OCI-M1 (cell line): ENCODE measurements at regions not wholly inside any gene's neighbourhood (a gene's known extent, or its start where the extent isn't known, plus 50 kb on each side); places are given as distances from the start of the nearest gene placed in this dataset.

Experiments
- DNase-seq: peaks from one replicate; lab custom pipeline; 2025; lab: John Stamatoyannopoulos, UW

DNA sequence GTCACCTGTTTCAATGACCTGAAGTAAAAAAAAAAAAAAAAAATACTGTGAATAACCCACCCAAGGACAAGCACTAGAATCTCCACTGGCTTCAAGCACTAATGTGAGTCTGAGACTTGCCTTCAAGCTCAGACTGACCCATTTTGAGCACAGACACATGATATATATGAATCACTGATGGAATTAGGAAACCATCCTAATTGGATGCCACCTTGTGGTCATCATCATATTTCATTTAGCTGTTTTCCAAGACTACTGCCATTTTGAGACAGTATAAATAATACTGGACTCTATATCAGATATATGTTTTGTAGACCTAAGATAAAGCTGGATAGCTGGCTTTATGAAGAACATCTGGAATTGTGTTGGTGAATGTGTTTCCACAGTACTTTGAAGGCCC, 1232.0 kb downstream of the KCNT2 start:
- peak; percentile 52 for DNase-seq

DNA sequence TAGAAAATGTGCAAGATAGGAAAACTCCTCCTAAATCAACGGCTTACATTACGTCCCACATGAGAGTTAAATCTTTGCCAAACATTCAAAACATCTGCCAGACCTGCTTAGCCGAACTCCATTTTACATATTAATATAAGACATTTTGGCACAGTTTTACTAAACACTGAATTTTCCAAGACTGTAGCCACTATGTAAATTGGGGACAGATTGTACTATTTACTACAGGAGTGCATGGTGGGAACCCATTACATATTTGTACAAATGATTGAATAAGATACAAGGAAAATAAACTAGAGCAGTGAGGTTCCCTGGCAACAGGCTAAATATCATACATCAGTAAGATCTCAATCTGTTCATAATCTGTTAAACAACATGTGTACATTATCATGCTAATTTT, 1234.4 kb downstream of the KCNT2 start:
- DNase-seq = no peak

DNA sequence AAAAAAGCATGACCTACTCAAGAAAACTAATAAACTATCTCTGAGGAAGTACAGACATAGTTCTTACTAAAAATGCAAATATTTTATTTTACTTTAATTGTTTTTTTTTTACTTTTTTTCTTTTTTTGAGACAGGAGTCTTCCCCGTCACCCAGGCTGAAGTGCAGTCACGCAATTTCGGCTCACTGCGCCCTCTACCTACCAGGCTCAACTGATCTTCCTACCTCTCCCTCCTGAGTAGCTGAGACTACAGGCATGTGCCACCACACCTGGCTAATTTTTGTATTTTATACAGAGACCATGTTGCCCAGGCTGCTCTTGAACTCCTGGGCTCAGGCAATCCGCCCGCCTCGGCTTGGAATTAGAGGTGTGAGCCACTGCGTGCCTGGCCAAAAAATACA, 1263.1 kb downstream of the KCNT2 start:
- no peak for DNase-seq

DNA sequence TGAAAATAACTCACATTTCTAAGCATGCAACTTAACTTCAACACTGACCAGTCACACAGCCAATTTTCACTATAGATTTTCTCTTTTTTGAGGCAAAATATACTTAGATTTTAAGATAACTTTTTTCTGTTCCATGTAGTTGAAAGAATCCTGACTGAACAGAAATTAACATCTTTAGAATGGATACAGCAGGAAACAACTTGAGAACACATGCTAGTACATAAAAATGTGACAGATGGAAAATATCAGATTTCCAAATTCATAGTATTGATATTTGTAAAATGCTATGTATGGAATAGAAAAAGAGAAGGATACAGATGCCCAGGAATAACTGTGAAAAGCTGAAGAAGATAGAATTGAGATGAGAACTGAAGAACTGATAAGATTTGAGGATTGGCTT, 1270.6 kb downstream of the KCNT2 start:
- no peak for DNase-seq

DNA sequence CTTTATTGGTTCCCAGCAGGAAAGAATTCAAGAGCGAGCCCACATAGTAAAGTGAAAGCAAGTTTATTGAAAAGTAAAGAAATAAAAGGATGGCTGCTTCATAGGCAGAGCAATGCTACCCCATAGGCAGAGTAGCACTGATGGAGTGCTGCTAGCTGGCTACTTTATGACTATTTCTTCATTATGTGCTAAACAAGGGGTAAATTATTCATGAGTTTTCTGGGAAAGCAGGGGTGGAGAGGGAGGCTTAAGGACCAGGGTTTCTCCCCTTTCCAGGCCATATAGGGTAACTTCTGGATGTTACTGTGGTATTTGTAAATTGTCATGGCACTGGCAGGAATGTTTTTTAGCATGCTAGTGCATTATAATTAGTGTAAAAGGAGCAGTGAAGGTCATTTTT, 1271.4 kb downstream of the KCNT2 start:
- no peak for DNase-seq

DNA sequence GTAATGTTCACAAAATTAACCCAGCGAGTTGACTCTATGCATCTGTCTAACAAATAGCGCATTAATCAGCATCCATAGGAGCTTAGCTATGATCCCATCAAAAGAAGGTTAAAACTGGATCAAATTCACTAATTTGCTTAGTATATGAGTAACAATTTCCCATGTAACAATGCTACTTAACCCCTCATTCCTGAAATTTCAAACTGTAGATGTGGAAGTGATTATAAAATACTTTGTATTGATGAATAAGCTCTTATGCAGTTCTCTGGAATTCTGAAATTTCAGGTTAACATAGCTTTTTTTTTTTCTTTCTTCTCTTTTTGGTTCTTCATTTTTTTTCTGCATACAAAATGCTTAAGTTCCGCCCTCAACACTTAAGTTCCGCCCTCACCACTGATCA, 1272.7 kb downstream of the KCNT2 start:
- no peak for DNase-seq

DNA sequence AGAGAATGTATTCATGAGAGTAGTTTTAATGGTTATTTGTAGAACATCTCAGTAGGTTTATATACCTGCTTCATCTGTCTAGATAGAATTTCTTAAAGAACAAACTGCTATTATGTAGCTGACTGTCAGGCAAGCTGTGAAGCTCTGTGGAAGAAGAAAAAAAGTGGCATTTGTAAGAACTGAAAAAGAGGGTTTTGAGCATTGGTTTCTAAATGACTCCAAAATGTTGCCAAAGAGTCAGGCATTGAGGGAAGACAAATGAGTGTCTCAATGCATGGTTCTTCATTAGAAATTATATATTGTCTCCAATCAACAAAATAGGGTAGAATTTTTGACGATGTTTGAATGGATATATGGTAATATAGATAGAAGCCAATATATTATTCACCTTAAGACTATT, 1276.1 kb downstream of the KCNT2 start:
- DNase-seq = no peak

DNA sequence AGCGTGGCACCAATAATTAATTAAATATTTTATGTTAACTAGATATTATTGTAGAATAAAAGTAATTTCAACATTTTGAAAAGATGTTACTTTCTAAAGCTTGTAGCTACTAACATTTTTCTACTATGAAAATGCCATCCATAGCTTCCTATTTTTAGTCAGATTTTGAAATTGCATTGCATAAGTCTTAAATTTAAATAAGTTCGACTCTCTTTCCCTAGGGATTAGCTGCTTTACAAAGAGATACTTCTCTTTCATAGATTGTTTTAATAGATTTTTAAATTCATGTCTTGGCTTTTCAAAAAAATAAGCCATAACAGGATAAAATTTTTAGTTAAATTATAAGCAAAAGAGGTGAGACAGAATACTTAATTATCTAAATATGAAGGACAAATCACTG, 1279.6 kb downstream of the KCNT2 start:
- DNase-seq = no peak

DNA sequence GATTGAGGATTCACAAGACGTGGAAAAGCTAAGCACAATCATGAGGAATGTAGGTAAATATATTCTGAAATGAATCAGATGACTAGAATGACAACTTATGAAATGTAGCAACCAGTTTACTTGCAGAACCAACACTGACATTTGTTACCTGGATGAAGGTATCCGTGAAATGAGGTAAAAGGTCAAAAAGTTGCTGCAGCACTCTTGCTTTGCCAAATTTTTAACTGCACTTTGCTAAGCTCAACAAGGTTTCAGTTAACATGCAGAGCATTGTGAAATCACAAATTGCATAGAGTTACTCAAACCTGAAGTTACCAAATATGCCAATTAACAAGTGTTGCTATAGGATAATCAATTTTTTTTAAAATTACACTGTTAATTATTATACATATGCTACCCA, 1280.1 kb downstream of the KCNT2 start:
- no peak for DNase-seq

DNA sequence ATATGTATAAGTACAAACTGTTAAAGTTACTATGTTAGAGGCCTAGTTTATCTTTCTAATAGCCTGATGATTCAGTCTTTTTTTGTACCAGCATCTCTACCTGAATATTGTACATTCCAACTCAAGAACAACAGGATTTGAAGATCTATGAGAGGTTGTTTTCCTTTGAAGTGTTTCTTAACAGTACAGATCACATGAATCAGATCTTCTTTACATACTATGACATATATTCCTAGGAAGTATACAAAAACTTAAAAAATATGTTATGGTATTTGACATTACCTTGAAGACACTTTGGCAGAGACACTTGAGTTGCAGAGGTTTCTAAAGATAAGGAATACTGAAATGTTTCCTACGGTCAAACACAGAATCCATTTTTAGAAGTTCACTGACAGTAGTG, 1280.9 kb downstream of the KCNT2 start:
- no peak for DNase-seq

DNA sequence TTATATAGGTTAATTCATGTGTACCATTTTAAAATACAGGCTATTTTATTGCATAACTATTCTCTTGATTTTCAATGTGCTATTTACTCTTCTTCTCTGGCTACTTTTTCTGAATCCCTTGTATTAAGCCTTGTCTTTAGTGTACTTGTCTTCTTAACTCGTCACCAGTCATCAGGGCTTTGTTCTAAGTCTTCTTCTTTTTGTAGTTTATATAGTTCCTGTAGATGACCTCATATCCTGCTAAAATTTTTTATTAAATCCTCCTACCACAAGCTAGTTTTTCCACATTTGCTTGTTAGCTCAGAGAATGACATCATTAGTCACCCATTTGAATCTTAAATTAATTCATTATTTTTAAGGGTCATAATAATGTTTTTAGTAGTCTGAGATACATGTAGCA, 1281.9 kb downstream of the KCNT2 start:
- DNase-seq = no peak

DNA sequence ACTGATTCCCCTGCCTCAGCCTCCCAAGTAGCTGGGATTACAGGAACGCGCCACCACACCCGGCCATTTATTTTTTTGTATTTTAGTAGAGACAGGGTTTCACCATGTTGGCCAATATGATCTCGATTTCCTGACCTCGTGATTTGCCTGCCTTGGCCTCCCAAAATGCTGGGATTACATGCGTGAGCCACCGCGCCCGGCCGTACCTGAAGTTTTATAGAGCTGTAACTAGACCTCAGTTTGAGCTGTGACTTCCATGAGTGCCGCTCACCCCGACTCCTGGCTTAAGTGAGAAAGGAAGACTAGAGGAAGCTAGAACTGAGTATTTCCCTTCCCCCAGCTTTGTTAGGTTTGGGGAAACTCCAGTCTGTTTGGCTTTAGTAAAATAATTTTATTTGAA, 1283.1 kb downstream of the KCNT2 start:
- DNase-seq = no peak

DNA sequence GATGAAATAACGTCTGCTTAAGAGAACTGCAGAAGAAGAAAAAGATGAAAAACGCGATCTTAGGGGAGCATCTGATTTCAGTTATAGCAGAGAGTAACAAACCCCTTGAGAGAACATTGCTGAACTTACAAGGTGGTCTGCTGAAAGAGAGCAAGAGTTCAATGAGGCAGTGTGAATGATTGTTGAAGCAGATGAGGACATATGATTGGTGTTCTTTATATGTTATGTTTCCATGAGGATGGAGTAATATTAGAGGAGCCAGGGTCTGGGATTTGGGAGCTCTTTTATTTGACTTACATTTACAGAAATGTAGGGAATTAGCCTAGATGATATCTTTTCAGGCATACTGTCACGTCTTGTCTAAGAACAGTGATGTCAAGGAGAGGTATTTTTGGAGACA, 1302.0 kb downstream of the KCNT2 start:
- DNase-seq = no peak

DNA sequence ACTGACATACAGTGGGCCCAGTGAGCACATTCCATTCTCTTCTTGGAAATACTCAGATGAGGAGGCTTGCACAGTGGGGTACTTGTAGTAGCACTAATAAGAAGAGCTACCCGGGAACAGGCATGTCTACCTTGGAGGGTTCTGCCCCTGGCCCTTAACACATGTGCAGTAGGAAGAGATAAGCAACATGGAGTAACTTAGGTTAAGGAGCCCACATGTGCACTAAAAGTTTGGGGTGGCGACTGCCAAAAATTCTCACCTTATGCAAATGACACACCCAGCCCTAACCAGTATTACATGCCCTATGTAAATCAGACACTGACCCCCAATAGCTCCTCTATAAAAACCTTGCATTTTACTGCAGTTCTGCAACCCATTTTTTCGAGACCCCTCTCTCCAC, 1313.3 kb downstream of the KCNT2 start:
- no peak for DNase-seq

DNA sequence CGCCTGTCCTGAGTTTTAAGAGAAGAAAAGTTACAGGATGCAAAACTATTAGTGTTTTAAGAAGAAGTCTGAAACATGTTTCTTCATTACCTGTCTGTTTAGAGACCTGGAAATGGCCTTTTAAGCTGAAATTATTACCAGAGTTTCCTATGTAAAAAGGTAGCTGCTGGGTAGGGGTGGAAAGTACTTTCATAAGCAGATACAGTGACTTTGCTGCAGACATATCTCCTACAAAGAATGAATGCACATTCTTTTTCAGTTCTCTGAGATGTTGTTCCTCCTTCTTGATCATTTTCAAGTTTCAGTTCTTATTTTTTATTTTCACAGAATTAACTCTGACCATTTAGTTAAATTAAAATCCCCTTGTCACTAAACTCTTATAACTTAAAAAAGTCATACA, 1329.6 kb downstream of the KCNT2 start:
- no peak for DNase-seq

DNA sequence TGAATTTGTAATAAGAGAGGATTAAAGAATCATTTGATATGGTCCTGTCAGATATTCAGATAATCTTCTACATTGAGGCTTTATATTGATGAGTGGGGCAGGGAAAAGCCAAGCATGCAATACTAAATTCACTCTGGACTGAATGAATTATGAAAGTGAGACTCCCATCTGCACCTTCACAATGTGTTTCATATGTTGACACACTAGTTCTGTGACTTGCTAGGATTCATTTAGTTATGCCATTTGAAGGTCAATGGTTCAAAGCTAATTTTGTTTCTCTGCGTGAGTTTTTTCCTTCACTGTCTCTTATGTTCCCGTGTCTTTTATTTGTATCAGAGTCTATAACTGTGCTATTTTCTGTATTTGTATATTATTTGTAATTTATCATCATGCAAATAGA, 1332.5 kb downstream of the KCNT2 start:
- DNase-seq = no peak

DNA sequence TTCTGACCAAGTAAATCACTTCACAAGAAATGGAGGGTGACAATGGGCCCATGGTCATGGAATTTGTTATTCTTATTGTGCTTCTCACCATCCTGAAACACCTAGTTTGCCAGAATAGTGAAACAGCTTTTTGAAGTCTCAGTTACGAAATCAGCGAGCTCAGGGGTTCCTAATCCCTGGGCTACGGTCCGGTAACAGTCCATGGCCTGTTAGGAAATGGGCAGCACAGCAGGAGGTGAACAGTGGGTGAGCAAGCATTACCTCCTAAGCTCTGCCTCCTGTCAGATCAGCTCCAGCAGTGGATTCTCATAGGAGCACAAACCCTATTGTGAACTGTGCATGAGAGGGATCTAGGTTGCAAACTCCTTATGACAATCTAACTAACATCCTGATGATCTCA, 1356.3 kb downstream of the KCNT2 start:
- no peak for DNase-seq

DNA sequence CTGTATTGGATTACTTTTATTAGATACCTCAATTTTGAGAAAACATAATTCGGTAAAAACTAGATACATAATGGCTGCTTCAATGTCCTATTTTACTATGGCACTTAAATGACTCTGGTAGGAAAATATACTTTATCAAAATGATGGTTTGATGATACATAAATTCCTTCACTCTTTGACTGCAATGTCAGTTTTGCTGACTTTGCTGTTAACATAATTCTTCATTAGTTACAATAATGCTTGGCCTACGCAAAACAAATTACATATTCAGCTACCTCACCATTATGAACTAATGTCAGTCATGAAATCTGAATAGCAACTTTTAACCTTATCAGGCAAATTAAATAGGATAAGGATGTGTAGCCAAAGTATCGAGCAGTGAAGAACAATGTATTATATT, 1364.7 kb downstream of the KCNT2 start:
- no peak for DNase-seq

DNA sequence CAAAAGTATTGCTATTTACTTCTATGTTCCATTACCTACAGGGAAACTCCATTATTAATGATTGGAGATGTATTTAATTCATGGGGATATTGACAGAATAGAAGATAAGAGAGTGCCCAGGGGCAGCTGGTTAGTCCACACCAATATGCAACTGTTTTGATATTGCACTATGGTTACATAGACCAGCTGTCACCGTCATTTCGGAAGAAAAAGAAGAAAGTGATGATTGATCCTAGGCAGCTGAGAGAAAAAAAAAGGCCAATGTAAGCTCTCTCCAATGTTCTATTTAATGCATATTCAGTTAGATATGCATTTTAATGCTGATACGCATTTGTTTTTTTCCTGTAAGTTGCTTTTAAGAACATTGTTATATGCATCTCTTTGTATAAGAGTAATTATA, 1367.2 kb downstream of the KCNT2 start:
- DNase-seq = no peak

DNA sequence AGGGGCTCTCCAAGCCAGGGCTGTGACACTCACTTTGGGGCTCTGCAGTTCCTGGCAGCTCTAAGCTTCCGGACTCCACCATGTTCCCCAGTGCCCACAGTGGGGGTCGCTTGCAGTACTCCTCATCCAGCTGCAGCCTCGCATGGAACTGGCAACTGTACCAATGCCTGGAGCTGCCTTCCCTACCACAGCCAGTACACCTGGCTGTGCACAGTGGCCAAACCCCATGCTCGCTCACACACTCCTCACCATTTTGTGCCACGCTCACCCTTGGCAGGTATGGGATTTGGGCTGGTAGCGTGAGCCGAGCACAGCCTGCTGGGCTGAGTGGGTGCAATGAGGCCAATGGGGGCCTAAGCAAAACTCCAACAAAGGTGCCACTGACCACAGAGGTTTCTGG, 1369.9 kb downstream of the KCNT2 start:
- DNase-seq = no peak

DNA sequence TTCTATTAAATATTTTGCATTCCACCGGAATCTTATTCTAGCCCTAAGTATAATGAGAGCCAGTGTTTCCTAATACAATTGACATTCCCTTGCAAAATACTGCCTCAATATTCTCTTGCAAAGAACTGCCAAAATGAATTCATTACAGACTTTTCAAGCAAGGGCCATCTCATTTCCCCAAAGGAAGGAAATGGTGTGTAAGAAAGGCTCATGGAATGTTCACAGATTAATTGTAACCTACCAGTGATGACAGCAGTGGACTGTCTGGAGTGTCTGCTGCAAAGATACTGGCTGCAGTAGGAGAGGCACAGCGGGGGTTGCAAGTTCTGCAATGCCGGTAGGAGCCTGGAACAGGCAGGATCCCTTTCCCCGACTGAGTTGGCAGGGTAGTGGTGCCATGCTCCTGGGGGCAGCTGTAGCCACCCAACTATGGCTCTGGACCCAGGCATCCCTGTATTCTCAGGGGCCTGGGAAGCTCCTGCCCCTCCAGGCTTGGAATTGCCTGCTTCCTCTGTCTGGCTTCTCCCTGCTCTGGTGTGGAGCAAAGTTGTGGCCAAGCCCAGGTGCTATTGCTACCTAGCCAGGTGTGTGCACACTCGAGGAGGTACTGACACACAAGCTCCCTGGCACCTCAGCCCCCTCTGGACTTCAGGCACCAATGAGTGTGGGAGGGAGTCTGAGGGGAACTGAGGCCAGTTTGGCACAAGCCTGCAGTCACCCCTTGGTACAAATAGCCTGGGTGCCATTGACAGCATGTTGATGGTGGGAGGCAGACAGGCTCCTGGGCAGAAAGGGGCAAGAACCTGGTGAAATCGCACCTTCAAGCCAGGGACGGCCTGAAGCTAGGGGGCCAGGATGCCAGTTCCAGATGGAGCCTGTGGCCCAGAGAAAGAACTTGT, 1371.0 kb downstream of the KCNT2 start:
- no peak for DNase-seq

DNA sequence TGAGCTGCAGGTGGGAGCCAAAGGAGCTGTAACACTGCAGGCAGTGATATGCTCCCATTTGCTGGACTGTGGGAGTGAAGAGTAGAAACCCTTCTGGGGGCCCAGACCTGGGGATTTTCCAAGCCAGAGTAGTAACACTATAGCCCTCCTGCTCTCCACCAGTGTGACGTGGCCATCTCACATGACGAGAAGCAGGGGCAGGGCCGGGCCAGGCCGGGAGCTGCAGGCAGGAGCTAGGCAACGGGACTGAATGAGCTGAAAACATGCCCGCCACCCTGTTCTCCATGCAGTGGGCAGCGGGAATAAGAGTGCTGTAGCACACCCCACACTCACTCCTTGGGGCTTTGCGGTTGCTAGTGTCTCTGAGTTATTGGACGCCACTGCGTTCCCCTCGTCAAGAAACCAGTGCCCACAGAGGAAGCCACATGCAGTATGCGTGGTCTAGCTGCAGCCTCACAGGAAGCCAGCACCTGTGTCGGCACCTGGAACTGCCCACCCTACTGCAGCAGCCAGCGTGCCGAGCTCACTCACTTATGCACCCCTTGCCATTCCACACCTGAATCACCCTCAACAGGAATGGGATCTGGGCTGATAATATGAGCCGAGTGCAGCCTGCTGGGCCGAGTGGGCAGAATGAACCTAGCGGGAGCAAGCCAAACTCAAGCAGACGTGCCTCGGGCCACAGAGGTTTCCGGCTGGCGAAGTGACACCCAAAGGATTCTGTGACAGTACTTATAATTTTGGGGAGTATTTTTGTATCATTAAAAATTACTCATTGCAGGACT, 1389.6 kb downstream of the KCNT2 start:
- no peak for DNase-seq

DNA sequence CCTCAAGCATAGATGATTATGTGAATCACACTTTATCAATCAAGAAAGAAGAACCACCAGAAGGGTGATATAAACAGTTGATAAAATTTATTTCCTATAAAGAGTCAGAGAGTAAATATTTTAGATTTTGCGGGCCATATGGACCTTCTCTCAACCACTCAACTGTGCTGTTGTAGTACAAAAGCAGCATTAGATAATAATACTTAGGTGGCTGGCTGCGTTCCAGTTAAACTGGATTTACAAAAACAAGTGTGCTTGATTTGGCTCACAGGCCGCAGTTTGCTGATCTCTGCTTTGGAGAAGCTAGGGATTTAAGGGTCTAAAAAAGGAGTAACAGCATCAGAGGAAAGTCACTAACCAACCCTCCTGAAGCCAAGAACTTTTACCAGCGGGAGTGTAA, 1406.0 kb downstream of the KCNT2 start:
- DNase-seq = no peak

DNA sequence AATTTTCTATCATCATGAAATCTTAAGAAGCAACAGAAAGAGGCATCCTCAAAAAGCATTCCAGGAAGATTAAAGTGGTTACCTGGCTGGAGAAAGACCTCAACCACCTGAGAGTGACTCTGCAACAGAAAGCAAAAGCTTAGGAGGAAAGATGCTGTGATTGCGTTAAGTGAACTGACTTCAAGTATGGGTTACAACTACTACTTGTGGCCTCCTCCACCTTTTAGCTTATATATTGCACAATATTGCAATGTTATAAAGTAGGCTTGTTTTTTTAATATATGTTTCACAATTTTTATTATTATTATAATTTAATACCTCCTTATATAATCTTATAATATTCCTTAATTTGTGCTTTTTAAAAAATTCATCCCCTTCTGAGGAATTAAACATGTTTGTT, 1407.5 kb downstream of the KCNT2 start:
- DNase-seq = no peak
